Tibial nerve (tissue), 4 donors: ENCODE measurements at regions not wholly inside any gene's neighbourhood (a gene's known extent, or its start where the extent isn't known, plus 50 kb on each side); places are given as distances from the start of the nearest gene placed in this dataset.

Experiments
- EP300 ChIP-seq, 2 donors: sonication (generic); formaldehyde crosslinking; IDR thresholded peaks; one replicate each; pipeline ENCODE4 v1.6.1; 2017; ENCODE audit warnings: antibody characterized with exemption in 2 of 2, mild to moderate bottlenecking in 1 of 2
- POLR2A ChIP-seq, 2 donors: fragments of 450-650 bp; IDR thresholded peaks; one replicate each; pipeline ENCODE4 v1.6.1; 2017; ENCODE audit warnings: antibody characterized with exemption in 2 of 2, mild to moderate bottlenecking in 2 of 2, moderate library complexity in 2 of 2
- TF ChIP-seq, protein P1 (sequence below), 5 experiments: fragments of 200-600 bp in 3 of 5; fragments of 450-650 bp in 2 of 5; sonication (generic) in 3 of 5; IDR thresholded peaks; one replicate each; pipeline ENCODE4 v1.5.1; 2016 to 2019; ENCODE audit warnings: antibody characterized with exemption in 5 of 5, mild to moderate bottlenecking in 3 of 5, moderate library complexity in 2 of 5

DNA sequence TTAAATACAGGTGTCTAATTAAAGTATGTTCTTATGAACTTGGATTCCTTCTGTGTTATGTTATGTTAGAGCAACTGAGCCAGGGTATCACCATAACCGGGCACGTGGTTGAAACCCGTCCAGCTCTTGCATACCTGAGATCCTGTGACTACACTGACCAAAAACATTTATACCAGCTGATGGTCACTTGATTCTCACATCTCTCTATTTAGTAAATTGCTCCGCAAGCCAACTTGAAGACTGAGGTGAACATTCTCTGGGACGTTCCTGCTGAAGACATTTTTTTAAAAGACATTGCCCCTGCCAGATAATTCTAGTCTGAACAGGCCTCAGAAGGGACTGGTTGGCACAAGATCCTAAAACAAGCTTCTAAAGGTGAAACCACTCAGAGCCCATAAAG lies 550.0 kb upstream of the DIPK2B start:
- TF ChIP-seq, protein P1, sequence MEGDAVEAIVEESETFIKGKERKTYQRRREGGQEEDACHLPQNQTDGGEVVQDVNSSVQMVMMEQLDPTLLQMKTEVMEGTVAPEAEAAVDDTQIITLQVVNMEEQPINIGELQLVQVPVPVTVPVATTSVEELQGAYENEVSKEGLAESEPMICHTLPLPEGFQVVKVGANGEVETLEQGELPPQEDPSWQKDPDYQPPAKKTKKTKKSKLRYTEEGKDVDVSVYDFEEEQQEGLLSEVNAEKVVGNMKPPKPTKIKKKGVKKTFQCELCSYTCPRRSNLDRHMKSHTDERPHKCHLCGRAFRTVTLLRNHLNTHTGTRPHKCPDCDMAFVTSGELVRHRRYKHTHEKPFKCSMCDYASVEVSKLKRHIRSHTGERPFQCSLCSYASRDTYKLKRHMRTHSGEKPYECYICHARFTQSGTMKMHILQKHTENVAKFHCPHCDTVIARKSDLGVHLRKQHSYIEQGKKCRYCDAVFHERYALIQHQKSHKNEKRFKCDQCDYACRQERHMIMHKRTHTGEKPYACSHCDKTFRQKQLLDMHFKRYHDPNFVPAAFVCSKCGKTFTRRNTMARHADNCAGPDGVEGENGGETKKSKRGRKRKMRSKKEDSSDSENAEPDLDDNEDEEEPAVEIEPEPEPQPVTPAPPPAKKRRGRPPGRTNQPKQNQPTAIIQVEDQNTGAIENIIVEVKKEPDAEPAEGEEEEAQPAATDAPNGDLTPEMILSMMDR (IDR thresholded peaks at IDR 0.05), result no peak
- no peak for TF ChIP-seq POLR2A (IDR thresholded peaks at IDR 0.05)
- TF ChIP-seq EP300 (IDR thresholded peaks at IDR 0.05), result no peak
